Vagina (tissue), 2 donors: ENCODE measurements at regions not wholly inside any gene's neighbourhood (a gene's known extent, or its start where the extent isn't known, plus 50 kb on each side); places are given as distances from the start of the nearest gene placed in this dataset.

Experiments
- POLR2A ChIP-seq, 2 donors: fragments of 450-650 bp; IDR thresholded peaks; one replicate each; pipeline ENCODE4 v1.6.1; 2017; ENCODE audit warnings: antibody characterized with exemption in 2 of 2, mild to moderate bottlenecking in 2 of 2, moderate library complexity in 2 of 2
- TF ChIP-seq, protein P1 (sequence below), 3 experiments: fragments of 450-650 bp in 2 of 3; fragments of 200-600 bp in 1 of 3; sonication (generic) in 1 of 3; IDR thresholded peaks; one replicate each; pipeline ENCODE4 v1.5.1; 2017 to 2019; ENCODE audit warnings: antibody characterized with exemption in 3 of 3, mild to moderate bottlenecking in 2 of 3, moderate library complexity in 2 of 3

DNA sequence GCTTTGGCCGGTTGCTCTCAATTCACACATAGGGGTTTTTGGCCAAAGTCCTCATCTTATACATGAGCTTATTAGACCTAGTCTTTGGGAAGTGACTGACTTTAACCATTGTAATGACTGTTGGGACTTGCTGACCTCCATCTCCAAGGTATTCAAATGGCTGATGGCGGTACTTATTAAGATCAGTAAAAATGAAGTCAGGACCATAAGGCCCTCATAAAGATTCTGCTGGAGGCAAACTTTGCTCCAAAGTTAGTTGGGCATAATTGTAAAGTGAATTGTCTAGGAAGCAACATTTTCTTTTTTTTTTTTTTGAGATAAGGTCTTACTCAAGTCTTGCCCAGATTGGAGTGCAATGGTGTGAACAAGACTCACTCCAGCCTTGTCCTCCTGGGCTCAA, 76.3 kb upstream of the MKLN1 start:
- TF ChIP-seq, protein P1, sequence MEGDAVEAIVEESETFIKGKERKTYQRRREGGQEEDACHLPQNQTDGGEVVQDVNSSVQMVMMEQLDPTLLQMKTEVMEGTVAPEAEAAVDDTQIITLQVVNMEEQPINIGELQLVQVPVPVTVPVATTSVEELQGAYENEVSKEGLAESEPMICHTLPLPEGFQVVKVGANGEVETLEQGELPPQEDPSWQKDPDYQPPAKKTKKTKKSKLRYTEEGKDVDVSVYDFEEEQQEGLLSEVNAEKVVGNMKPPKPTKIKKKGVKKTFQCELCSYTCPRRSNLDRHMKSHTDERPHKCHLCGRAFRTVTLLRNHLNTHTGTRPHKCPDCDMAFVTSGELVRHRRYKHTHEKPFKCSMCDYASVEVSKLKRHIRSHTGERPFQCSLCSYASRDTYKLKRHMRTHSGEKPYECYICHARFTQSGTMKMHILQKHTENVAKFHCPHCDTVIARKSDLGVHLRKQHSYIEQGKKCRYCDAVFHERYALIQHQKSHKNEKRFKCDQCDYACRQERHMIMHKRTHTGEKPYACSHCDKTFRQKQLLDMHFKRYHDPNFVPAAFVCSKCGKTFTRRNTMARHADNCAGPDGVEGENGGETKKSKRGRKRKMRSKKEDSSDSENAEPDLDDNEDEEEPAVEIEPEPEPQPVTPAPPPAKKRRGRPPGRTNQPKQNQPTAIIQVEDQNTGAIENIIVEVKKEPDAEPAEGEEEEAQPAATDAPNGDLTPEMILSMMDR (IDR thresholded peaks at IDR 0.05) = no peak
- no peak for TF ChIP-seq POLR2A (IDR thresholded peaks at IDR 0.05)
